H1 (cell line): ENCODE measurements at regions not wholly inside any gene's neighbourhood (a gene's known extent, or its start where the extent isn't known, plus 50 kb on each side); places are given as distances from the start of the nearest gene placed in this dataset.

ENCODE experiments used
- CTCF ChIA-PET: fragments of 300-600 bp; sonication (Branson Sonifier 250); formaldehyde crosslinking; loops from one replicate; lab custom pipeline; 2021; ENCODE audit not compliant: partially characterized antibody; lab: Charles Lee
- POLR2A ChIA-PET: fragments of 300-600 bp; sonication (Branson Sonifier 250); formaldehyde crosslinking; loops from one replicate; lab custom pipeline; 2021; ENCODE audit warnings: inconsistent platforms; ENCODE audit not compliant: partially characterized antibody; lab: Charles Lee
- DNase-seq, 2 experiments: peaks; one replicate each; pipeline versions ENCODE4 v3.0.0 to v3.0.0-alpha.2; 2010 to 2022; ENCODE audit warnings: low spot score in 2 of 2, low read depth in 1 of 2, mixed read lengths in 1 of 2
- FAIRE-seq: peaks from 2 replicates; lab custom pipeline; 2011; peaks lifted over from hg19 to GRCh38; lab: Jason Lieb, UNC
- H2AFZ ChIP-seq: 2 replicates; pipeline ENCODE4 v1.8.1; 2012; ENCODE audit warnings: low read length, inconsistent platforms
- H2AK5ac ChIP-seq: 2 replicates; pipeline ENCODE4 v1.6.1; 2013; ENCODE audit warnings: low read depth, low read length
- H2BK120ac ChIP-seq: replicated peaks from 2 replicates; pipeline ENCODE3; 2013; ENCODE audit warnings: low read depth, low read length, inconsistent platforms
- H2BK12ac ChIP-seq: 2 replicates; pipeline ENCODE4 v1.6.1; 2013; ENCODE audit warnings: low read depth, low read length
- H2BK15ac ChIP-seq: 2 replicates; pipeline ENCODE4 v1.6.1; 2013; ENCODE audit warnings: low read length
- H2BK20ac ChIP-seq: 2 replicates; pipeline ENCODE4 v1.6.1; 2013; ENCODE audit warnings: low read length
- H2BK5ac ChIP-seq: 2 replicates; pipeline ENCODE4 v1.6.1; 2013; ENCODE audit warnings: low read depth, low read length
- H3K14ac ChIP-seq: 2 replicates; pipeline ENCODE4 v1.6.1; 2013; ENCODE audit warnings: inconsistent platforms; ENCODE audit not compliant: insufficient read length
- H3K18ac ChIP-seq: 2 replicates; pipeline ENCODE4 v1.6.1; 2013; ENCODE audit warnings: low read length; ENCODE audit errors: extremely low read depth
- H3K23ac ChIP-seq: 2 replicates; pipeline ENCODE4 v1.6.1; 2013; ENCODE audit warnings: inconsistent platforms; ENCODE audit not compliant: insufficient read length
- H3K23me2 ChIP-seq: 2 replicates; pipeline ENCODE4 v1.6.1; 2013; ENCODE audit warnings: low read depth, low read length
- H3K27ac ChIP-seq: 2 replicates; pipeline ENCODE4 v1.6.1; 2011; ENCODE audit warnings: low read depth, low read length, inconsistent platforms
- H3K27me3 ChIP-seq, 4 experiments: replicated peaks in 1 of 4; 1 replicate in 1 of 4; 2 replicates in 3 of 4; pipeline versions ENCODE4 v1.6.1 to v1.8.1; 2011 to 2013; ENCODE audit warnings: low read length in 3 of 4, mild to moderate bottlenecking in 3 of 4, inconsistent platforms in 2 of 4, mixed read lengths in 2 of 4, moderate library complexity in 1 of 4; ENCODE audit not compliant: control insufficient read depth in 3 of 4, insufficient read depth in 3 of 4; ENCODE audit errors: extremely low read depth in 1 of 4
- H3K36me3 ChIP-seq, 4 experiments: 2 replicates each; pipeline versions ENCODE4 v1.6.1 to v1.8.1; 2011 to 2013; ENCODE audit warnings: mild to moderate bottlenecking in 4 of 4, low read length in 3 of 4, moderate library complexity in 2 of 4, control low read depth in 1 of 4, inconsistent platforms in 1 of 4; ENCODE audit not compliant: insufficient read depth in 4 of 4, control insufficient read depth in 2 of 4
- H3K4ac ChIP-seq: replicated peaks from 2 replicates; pipeline ENCODE3; 2013; ENCODE audit warnings: low read length, low read depth, mixed read lengths, inconsistent platforms; ENCODE audit not compliant: insufficient read length
- H3K4me1 ChIP-seq, 4 experiments: replicated peaks in 1 of 4; 1 replicate in 1 of 4; 2 replicates in 3 of 4; pipeline versions ENCODE4 v1.6.1 to v1.8.1; 2011 to 2013; ENCODE audit warnings: low read length in 3 of 4, inconsistent platforms in 2 of 4, mixed read lengths in 1 of 4; ENCODE audit not compliant: insufficient read depth in 4 of 4, control insufficient read depth in 3 of 4
- H3K4me2 ChIP-seq, 2 experiments: 2 replicates each; pipeline versions ENCODE4 v1.6.1 to v1.8.1; 2011 to 2013; ENCODE audit warnings: low read depth in 2 of 2, low read length in 2 of 2, control low read depth in 1 of 2, inconsistent platforms in 1 of 2, mild to moderate bottlenecking in 1 of 2; ENCODE audit not compliant: insufficient read depth in 1 of 2
- H3K4me3 ChIP-seq, 4 experiments: fragments of 200-600, 300-600 bp in 1 of 4; sonication (generic), shearing (Covaris generic), sonication (Bioruptor Twin) in 1 of 4; 2 replicates each; pipeline versions ENCODE4 v1.5.1 to v1.8.1; 2011 to 2016; ENCODE audit warnings: low read length in 4 of 4, low read depth in 3 of 4, control low read depth in 2 of 4, inconsistent platforms in 2 of 4, mild to moderate bottlenecking in 2 of 4, mixed read lengths in 1 of 4, moderate library complexity in 1 of 4; ENCODE audit not compliant: insufficient read depth in 2 of 4; ENCODE audit errors: extremely low read depth in 1 of 4
- H3K56ac ChIP-seq: replicated peaks from 2 replicates; pipeline ENCODE3; 2013; ENCODE audit warnings: low read depth, mild to moderate bottlenecking, mixed read lengths, low read length, inconsistent platforms; ENCODE audit not compliant: insufficient read length
- H3K79me1 ChIP-seq: 2 replicates; pipeline ENCODE4 v1.6.1; 2013; ENCODE audit warnings: low read depth, low read length, control low read depth
- H3K79me2 ChIP-seq, 2 experiments: 2 replicates each; pipeline versions ENCODE4 v1.6.1 to v1.8.1; 2012 to 2013; ENCODE audit warnings: low read length in 2 of 2, mild to moderate bottlenecking in 2 of 2, inconsistent platforms in 1 of 2; ENCODE audit not compliant: insufficient read depth in 2 of 2, control insufficient read depth in 1 of 2
- H3K9ac ChIP-seq, 4 experiments: replicated peaks in 1 of 4; 1 replicate in 1 of 4; 2 replicates in 3 of 4; pipeline versions ENCODE4 v1.6.1 to v1.8.1; 2011 to 2013; ENCODE audit warnings: low read depth in 3 of 4, low read length in 3 of 4, control low read depth in 2 of 4, mild to moderate bottlenecking in 2 of 4, moderate library complexity in 2 of 4, inconsistent platforms in 1 of 4; ENCODE audit errors: extremely low read depth in 1 of 4
- H3K9me3 ChIP-seq, 2 experiments: 2 replicates each; pipeline versions ENCODE4 v1.6.1 to v1.8.1; 2012 to 2013; ENCODE audit warnings: mild to moderate bottlenecking in 2 of 2, moderate library complexity in 2 of 2, control low read depth in 1 of 2, inconsistent platforms in 1 of 2, low read depth in 1 of 2, low read length in 1 of 2, mixed read lengths in 1 of 2; ENCODE audit not compliant: insufficient read depth in 2 of 2
- H4K20me1 ChIP-seq, 2 experiments: replicated peaks in 1 of 2; 2 replicates each; pipeline versions ENCODE3 to v1.8.1; 2011 to 2013; ENCODE audit warnings: inconsistent platforms in 2 of 2, low read length in 2 of 2, mild to moderate bottlenecking in 1 of 2; ENCODE audit not compliant: insufficient read depth in 2 of 2, control insufficient read depth in 1 of 2
- H4K5ac ChIP-seq: 2 replicates; pipeline ENCODE4 v1.6.1; 2013; ENCODE audit warnings: low read length, low read depth, mixed read lengths, inconsistent platforms; ENCODE audit not compliant: insufficient read length
- H4K8ac ChIP-seq: 2 replicates; pipeline ENCODE4 v1.8.0; 2013; ENCODE audit warnings: mild to moderate bottlenecking, moderate library complexity, low read length, inconsistent platforms; ENCODE audit not compliant: insufficient read depth; ENCODE audit errors: extremely low read depth
- H4K91ac ChIP-seq: replicated peaks from 2 replicates; pipeline ENCODE3; 2013; ENCODE audit warnings: low read length, mixed read lengths, inconsistent platforms; ENCODE audit not compliant: insufficient read length
- ASH2L ChIP-seq: fragments of 200-600, 300-600 bp; sonication (generic); IDR thresholded peaks from one replicate; pipeline ENCODE4 v1.7.1; 2017; ENCODE audit warnings: low read length
- ATF2 ChIP-seq: IDR thresholded peaks from 2 replicates; pipeline ENCODE4 v1.6.1; 2012; ENCODE audit warnings: low read length, inconsistent platforms
- ATF3 ChIP-seq: IDR thresholded peaks from 2 replicates; pipeline ENCODE4 v1.6.1; 2011; ENCODE audit warnings: low read depth, mild to moderate bottlenecking, low read length; ENCODE audit not compliant: insufficient read depth
- BCL11A ChIP-seq, 2 experiments: IDR thresholded peaks; one replicate each; pipeline ENCODE4 v1.6.1; 2011; ENCODE audit warnings: low read depth in 2 of 2, low read length in 2 of 2, mild to moderate bottlenecking in 2 of 2
- CBX8 ChIP-seq: fragments of 300-800, 300-1000 bp; sonication (generic); IDR thresholded peaks from 2 replicates; pipeline ENCODE4 v1.7.1; 2016; ENCODE audit warnings: low read depth, low read length, borderline replicate concordance
- CHD1 ChIP-seq: IDR thresholded peaks from 2 replicates; pipeline ENCODE4 v1.6.1; 2012; ENCODE audit warnings: low read depth, low read length, improper control_type of control experiment
- CREB1 ChIP-seq: IDR thresholded peaks from 2 replicates; pipeline ENCODE4 v1.6.1; 2012; ENCODE audit warnings: inconsistent platforms
- GABPA ChIP-seq: IDR thresholded peaks from 2 replicates; pipeline ENCODE4 v1.6.1; 2011; ENCODE audit warnings: mild to moderate bottlenecking, low read length, moderate library complexity, borderline replicate concordance; ENCODE audit not compliant: insufficient read depth
- MAX ChIP-seq: IDR thresholded peaks from 2 replicates; pipeline ENCODE4 v1.6.1; 2012; ENCODE audit warnings: inconsistent platforms
- RFX5 ChIP-seq: IDR thresholded peaks from 2 replicates; pipeline ENCODE4 v1.6.1; 2011; ENCODE audit warnings: low read depth, low read length, improper control_type of control experiment, borderline replicate concordance
- SP2 ChIP-seq: IDR thresholded peaks from 2 replicates; pipeline ENCODE4 v1.6.1; 2012; ENCODE audit warnings: mild to moderate bottlenecking, low read length, inconsistent platforms
- SUZ12 ChIP-seq: fragments of 200-600 bp; sonication (generic); IDR thresholded peaks from 2 replicates; pipeline ENCODE4 v1.6.1; 2012; ENCODE audit warnings: mild to moderate bottlenecking, inconsistent platforms, low read length, moderate library complexity, mixed read lengths
- WGBS, 2 experiments: shearing (Covaris generic) in 1 of 2; methylation state at CpG; one replicate each; pipeline versions ENCODE4 v1.1.6 to v1.1.7; 2013 to 2015; ENCODE audit warnings: low lambda C conversion rate in 2 of 2, mixed read lengths in 2 of 2, inconsistent platforms in 1 of 2, low coverage in 1 of 2, missing lambda C conversion rate in 1 of 2; ENCODE audit not compliant: insufficient replicate concordance in 2 of 2, insufficient coverage in 1 of 2, insufficient read length in 1 of 2; ENCODE audit errors: extremely low coverage in 1 of 2, missing lambda C conversion rate in 1 of 2; 5-methylcytosine and 5-hydroxymethylcytosine counted together

GRCh38 chr6:14860774-14861173, 385.1 kb upstream of the JARID2 start:
- Histone ChIP-seq H3K4me3 (no peak overlapping the region), H3K23me2 (no peaks in the 10 kb centered on the region), H2BK5ac (peak overlapping the region; percentile 5; the same call in 1 of the 2 replicates), H4K5ac (peak overlapping the region; percentile 46), H2AFZ (no peak overlapping the region), H3K9me3 (no peaks in the 10 kb centered on the region), H2AK5ac (no peak overlapping the region), H2BK120ac (no peak overlapping the region), H3K23ac (no peak overlapping the region), H4K20me1 (no peaks in the 10 kb centered on the region), H2BK20ac (no peak overlapping the region), H3K27ac (0 out of 2 replicates have a peak overlapping the region, but pooled peaks have one; percentile 20), H2BK15ac (no peak overlapping the region), H3K27me3 (no peaks in the 10 kb centered on the region), H3K4me1 (peaks cover 0 to 14% (median 9%) of the 10 kb centered on the region in 4 experiments), H3K79me2 (no peaks in the 10 kb centered on the region), H3K4me2 (0 out of 4 replicates have a peak overlapping the region, but pooled peaks of 1 of the 2 experiments have one; percentile 27), H2BK12ac (no peak overlapping the region), H3K14ac (no peak overlapping the region), H4K91ac (no peak overlapping the region), H3K9ac (no peak overlapping the region), H4K8ac (no peak overlapping the region), H3K36me3 (no peaks in the 10 kb centered on the region), H3K56ac (no peak overlapping the region), H3K79me1 (0 out of 2 replicates have a peak, but pooled peaks cover 3% of the 10 kb centered on the region), H3K18ac (no peak overlapping the region), H3K4ac (no peak overlapping the region)
- POLR2A ChIA-PET, result interaction anchor here (0.6 to 1.2 kb wide), 3 partner anchors 12 to 94 kb away, joined by 3 read pairs; no protein-coding TSS in a partner anchor
- CTCF ChIA-PET, result interaction anchor here (1.2 kb wide), 1 partner anchor 16 kb away, joined by 3 read pairs; no protein-coding TSS in a partner anchor
- no peak for DNase-seq
- FAIRE-seq, result no peak
- WGBS, 2 experiments, result 64% methylated on average over 2 of the region's 2 CpGs; no CpG with 5 or more reads in 1 of the 2 experiments
- no peak for TF ChIP-seq CBX8
- TF ChIP-seq MAX, result no peak
- no peak for TF ChIP-seq ATF3
- TF ChIP-seq ATF2, result no peak
- no peak for TF ChIP-seq CREB1
- no peak for TF ChIP-seq BCL11A (IDR thresholded peaks at IDR 0.05; ENCODE audit: low read depth in 2 of 2, low read length in 2 of 2)
- no peak for TF ChIP-seq ASH2L
- TF ChIP-seq RFX5, result no peak
- TF ChIP-seq CHD1, result no peak
- TF ChIP-seq SUZ12, result no peak
- no peak for TF ChIP-seq GABPA
- no peak for TF ChIP-seq SP2
